Kidney tubule cell (primary cell): ENCODE measurements at regions not wholly inside any gene's neighbourhood (a gene's known extent, or its start where the extent isn't known, plus 50 kb on each side); places are given as distances from the start of the nearest gene placed in this dataset.

Experiments used
- DNase-seq: peaks from one replicate; pipeline ENCODE4 v3.0.0-alpha.2; 2018; ENCODE audit warnings: low spot score

- no peak for DNase-seq
Measured at GRCh38 chr10:44685220-44685619, 225.9 kb upstream of the TMEM72 start.

DNA sequence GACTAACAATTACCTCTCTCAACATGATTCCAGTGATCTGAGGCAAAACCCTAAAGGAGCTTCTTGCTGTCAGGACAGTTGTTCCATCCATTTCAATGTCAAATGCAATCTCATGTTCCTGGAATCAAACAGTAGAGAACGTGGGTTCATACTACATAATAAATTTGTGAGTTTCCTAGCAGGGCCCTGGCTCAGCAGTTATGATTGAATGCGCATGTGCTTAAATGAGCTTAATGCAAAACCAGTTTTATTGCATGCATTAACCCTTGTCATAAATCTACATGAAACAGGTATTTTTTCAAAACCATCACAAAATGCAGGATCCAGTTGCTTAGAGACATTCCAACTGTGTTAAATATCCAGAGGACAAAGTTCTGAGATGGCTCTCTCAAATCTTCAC lies 225.4 kb upstream of the TMEM72 start:
- DNase-seq: no peak

DNA sequence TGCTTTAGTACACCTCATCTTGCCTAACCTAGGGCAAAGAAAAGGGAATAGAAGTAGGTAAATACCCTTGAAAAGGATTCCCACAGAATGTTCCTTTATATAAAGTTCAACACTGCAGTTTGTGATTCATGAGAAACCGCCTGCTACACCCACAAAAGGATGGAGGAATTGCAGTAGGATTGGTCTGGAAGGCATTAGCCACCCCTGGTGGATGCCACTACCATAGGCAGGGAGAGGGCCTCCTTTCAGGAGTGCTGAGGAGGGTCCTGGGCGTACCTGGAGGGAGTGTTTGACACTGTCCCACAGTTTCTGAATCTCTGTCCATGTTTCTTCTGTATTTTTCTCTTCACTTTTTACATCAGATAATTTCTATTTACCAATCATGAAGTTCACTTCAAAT lies 221.8 kb upstream of the TMEM72 start:
- no peak for DNase-seq

DNA sequence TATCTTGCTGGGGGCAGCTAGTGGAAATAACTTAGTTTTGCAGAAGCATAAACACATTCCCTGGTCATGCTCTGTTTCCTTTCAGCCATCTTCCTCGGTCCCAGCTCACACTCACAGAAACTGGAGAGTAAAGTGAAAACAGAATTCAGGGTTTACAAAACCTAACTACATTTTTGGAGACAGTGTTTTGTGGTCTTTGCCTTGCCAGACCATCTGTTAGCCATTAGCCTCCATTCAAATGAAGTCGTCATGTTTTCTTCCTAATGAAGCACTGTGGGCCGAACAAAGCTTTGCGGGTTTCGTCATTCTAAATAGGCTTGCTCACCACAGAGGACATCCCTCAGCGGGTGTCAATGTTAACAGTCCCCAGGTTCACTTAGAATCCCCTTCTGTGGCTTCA lies 214.6 kb upstream of the TMEM72 start:
- DNase-seq: peak; percentile 38

DNA sequence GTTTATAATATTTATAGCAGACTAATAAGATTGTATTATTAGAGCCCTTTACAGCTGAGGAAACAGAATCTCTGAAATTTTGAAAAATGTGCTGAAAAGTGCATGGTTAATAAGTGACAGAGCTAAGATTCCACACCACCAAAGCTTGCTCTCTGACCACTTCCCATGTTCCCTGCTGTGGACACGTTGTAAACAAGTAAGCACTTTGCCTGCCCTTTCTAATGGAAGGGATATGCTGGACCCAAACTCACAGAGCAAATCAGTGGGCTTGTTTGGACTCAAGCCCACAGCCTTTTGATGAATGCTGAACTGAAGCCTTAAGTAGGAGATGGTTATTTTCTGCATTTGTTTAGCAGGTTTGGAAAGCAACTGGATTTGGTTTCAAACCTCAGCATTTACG lies 214.0 kb upstream of the TMEM72 start:
- DNase-seq: peak; percentile 63

- DNase-seq: no peak
Measured at GRCh38 chr10:44702531-44702930, 208.6 kb upstream of the TMEM72 start.

- DNase-seq: peak; percentile 63
Measured at GRCh38 chr10:44703241-44704155, 207.6 kb upstream of the TMEM72 start.

DNA sequence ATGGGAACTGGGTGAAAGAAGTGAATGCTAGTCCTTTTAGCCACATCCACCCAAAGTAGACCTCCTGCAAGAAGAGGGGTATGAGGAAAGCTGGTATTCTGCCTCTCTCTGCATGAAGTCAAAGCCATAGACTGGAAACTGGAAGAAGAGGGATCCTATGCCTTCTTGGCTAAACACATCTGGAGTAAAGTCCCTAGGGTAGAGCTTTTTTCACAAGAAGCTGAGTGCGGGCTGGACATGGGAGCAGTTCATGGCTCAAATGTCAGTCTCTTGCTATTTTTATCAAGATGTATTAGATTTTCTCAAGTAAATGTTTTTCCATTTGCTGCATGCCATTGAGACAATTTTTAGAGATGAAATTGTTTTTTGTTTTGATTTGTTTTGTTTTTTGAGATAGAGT lies 206.5 kb upstream of the TMEM72 start:
- no peak for DNase-seq

GRCh38 chr10:44706745-44707144 lies 204.4 kb upstream of the TMEM72 start:
- peak; percentile 93 for DNase-seq

DNA sequence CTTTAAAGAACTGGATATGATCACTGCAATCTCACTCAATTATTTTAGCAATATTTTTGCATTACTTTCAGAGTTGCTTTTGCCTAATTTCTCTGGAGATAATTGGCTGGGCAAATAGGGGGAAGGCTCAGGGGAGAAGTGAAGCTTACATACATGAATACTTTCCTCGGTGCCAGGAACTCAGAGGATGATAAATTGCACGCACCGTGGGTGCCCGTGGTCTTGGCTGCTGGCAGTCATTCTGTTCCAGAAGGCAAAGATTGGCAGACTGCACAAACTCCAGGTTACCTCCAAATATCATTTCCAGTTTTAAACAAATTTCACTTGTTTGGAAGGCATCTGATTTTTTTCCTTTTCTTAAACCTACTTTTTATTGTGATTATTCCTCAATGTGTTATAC lies 197.8 kb upstream of the TMEM72 start:
- no peak for DNase-seq

DNA sequence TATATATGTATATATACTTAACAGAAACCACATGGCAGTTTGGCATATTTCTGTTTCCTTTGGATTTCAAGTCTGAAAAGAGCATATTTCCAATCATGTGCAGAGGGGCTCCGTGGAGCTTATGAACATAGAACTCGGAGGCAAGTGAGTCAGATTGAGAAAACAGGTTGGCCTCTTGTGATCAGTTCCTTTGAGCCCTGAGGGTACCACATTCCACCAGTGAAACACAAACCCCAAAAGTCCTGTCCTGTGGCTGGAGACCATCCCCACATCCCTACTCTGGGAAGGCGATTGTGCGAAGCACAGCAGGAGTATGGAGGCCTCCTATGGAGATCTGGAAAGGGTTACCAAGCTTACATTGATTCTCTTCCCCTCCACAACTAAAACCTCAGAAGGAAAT lies 196.7 kb upstream of the TMEM72 start:
- no peak for DNase-seq

DNA sequence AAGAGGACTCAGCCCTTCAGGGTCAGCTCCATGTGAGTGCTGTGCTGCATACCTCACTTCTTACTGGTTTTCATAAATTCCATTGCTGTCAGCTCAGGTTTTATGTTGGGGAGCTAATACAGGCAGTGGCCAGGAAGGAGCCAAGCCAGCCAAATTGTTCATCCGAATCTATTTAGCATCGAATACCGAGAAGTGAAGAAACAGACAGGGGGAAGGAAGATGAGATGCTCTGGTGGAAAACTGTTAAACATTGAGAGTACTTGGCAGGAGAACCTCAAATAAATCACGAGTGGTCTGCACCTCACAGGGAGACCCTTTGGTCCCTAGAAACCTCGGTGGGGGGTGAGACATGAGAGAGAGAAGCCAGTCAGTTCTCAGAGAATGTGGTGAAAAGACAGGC lies 196.0 kb upstream of the TMEM72 start:
- peak; percentile 45 for DNase-seq

GRCh38 chr10:44716470-44717015 lies 194.6 kb upstream of the TMEM72 start:
- DNase-seq: no peak

DNA sequence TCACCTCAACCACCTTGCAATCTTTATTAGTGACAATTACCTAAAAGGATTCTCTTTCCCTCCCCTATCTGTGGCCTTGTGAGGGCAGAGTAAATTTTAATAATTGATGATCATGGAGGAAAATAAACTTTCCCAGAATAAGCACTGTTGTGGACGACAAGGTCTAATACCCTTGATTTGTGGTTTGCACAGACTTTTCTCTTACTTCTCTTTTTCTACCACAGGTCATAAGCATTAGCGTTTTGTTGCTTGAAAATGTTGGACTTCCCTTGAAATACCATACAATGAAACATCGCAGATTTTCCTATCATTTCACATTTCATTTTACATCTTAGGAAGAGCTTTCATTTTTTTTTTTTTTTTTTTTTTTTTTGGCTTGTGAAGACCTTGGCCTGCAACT lies 188.1 kb upstream of the TMEM72 start:
- no peak for DNase-seq

GRCh38 chr10:44723619-44724325 lies 187.4 kb upstream of the TMEM72 start:
- peak; percentile 64 for DNase-seq

GRCh38 chr10:44724415-44725174 lies 186.5 kb upstream of the TMEM72 start:
- DNase-seq: peak; percentile 48

GRCh38 chr10:44725404-44725803 lies 185.7 kb upstream of the TMEM72 start:
- no peak for DNase-seq

- no peak for DNase-seq
Measured at GRCh38 chr10:44731283-44731682, 179.9 kb upstream of the TMEM72 start.

DNA sequence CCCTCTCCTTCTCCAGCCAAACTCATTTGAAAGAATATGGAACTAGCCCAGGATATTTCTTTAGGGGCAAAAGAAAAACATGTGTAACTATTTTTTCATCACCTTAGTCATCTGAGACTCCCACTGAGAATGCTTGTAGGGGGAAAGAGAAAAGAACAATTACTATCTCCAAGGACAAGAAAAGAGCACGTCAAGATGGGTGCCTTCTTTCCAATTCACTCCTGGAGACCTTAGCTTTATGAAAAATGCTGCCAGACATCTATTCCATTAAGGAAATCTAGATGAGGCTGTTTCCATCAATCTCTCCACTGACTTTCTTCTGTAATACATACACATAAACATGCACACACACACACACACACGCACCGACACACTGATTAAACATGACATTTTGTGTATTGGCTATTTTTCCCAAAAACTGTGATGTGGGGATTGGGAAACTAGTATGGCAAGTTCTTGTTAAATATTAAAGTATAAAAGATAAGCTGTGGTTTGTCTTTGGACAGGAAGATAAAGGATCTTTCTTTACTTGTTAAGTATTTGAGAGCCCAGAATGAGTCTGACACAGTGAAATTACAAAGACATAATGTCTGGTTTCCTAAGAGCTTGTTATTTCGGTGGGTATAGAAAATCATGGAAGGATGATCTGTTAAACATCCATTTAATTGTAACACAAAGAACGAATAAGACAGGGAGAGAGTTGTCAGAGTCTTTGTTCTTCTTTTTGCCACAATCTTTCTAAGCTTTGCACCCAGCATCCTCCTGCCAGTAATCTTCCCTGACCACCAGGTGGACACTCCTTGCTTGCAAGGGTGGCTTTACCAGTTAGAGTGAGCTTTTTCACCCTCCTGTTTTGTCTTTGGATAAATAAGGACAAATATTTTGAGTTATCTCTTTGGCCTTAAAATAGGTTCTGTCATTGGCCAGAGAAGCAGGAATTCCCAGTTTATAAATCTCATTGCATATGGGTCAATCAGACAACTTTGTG lies 177.3 kb upstream of the TMEM72 start:
- DNase-seq: no peak

GRCh38 chr10:44742248-44742647 lies 168.9 kb upstream of the TMEM72 start:
- no peak for DNase-seq

GRCh38 chr10:44743535-44743934 lies 167.6 kb upstream of the TMEM72 start:
- no peak for DNase-seq
